GM18520 (cell line): ENCODE measurements at regions not wholly inside any gene's neighbourhood (a gene's known extent, or its start where the extent isn't known, plus 50 kb on each side); places are given as distances from the start of the nearest gene placed in this dataset.

Experiments
- ATAC-seq: cut with Tn5 transposase; IDR thresholded peaks from one replicate; pipeline ENCODE4 v1.9.1; 2021; ENCODE audit not compliant: unreplicated experiment

DNA sequence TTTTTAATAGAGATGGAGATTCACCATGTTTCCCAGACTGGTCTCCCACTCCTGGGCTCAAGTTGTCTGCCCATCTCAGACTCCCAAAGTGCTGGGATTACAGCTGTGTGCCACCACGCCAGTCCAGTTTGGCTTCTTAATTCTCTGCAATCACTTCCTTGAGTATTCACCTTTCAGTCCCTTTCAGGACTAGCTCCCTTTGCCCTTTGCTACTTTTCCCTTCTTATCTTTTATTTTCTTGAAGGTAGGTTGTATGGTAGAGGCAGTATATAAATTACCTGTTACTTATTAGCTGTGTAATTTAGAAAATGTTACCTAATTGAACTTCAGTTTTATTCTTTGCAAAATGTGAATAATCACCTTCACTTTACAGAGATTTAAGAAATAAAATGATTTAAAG is 285.8 kb downstream of the FGF9 start:
- no peak for ATAC-seq

GRCh38 chr13:21957833-21958232 is 287.0 kb downstream of the FGF9 start:
- no peak for ATAC-seq

- no peak for ATAC-seq
These were observed 289.2 kb downstream of the FGF9 start for GRCh38 chr13:21960108-21960507.

GRCh38 chr13:21964686-21965085 is 293.8 kb downstream of the FGF9 start:
- ATAC-seq, result no peak

DNA sequence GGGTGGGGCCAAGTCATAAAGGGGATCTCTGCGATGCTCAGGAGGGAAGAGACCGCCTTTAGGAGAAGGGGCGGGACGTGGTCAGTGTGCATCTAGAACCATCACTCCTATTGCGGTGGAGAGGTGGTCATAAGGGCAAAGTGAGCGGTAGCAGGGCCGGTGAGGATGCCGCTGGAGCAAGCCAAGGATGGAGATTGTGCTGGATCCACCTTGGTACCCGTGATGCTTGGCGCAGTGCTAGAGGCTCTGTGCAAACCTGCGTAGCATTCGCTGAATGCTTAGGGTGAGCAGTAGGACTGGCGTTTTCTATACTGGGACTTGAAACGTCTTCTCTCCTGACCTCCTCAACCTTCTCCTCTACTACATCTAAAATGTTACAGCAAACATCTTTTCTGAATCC is 294.2 kb downstream of the FGF9 start:
- no peak for ATAC-seq

- ATAC-seq, result no peak
These were observed 295.1 kb downstream of the FGF9 start for GRCh38 chr13:21966014-21966413.

GRCh38 chr13:21967871-21968270 is 297.0 kb downstream of the FGF9 start:
- no peak for ATAC-seq

DNA sequence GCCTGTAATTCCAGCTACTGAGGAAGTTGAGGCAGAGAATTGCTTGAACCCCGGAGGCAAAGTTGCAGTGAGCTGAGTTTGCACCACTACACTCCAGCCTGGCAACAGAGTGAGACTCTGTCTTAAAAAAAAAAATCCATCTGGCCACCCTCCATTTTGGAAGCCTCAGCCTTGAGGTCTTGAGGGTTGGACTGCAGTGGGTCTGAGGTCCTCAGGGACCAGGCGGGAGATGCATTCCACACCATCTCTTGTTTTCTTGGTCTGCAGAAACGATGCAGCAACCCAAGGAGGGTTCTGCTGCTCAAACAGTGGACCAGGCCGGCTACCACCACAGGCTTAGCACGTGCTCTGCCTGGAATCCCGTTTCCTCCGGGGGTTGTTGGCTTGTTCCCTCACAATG is 299.3 kb downstream of the FGF9 start:
- no peak for ATAC-seq

DNA sequence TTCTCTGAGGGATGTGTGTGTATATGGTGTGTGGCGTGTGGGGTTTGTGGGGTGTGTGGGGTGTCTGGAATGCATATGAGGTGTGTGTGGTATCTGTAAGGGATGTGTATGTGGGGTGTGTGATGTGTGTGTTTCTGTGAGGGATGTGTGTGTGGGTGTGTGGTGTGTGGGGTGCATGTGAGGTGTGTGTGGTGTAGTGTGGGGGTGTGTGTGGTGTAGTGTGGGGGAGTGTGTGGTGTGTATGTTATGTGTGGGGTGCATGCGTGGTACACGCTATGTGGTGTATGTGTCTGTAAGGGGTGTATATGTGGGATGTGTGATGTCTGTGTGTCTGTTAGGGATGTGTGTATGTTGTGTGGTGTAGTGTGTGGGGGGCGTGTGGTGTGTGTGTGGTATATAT is 300.0 kb downstream of the FGF9 start:
- no peak for ATAC-seq

DNA sequence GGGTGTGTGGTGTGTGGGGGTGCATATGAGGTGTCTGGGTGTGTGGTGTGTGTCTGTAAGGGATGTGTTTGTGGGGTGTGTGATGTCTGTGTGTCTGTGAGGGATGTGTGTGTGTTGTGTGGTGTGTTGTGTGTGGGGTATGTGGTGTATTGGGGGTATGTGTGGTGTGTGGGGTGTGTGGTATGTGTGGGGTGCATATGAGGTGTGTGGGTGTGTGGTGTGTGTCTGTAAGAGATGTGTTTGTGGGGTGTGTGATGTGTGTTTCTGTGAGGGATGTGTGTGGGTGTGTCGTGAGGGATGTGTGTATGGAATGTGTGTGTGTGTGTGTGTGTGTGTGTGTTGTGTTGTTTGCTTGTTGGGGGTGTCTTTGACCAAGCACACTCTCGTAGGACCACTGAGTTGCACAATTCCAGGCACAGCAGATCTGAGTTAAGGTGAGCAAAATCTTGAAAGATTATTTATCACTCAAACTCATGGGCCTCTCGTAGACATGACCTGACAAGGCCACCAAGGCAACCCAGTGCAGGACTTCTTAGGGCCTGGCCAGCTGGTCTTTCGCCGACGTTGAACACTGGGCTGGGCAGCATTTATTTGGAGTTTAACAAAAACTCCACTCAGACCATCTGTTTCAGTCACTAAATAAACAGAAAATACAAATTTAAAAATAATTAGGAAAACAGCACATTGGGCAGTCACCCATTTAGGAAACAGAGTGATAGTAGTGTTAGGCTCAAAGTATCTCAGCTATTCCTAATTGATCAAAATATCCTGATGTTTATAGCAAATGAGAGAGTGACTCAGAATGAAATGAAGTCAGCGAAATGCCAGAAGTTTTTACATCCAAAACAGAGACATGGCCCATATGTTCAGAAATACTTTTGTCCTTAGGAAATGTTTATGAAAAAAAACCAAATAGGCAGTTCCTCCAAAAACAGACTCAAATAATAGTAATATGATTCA is 301.1 kb downstream of the FGF9 start:
- ATAC-seq, result no peak

DNA sequence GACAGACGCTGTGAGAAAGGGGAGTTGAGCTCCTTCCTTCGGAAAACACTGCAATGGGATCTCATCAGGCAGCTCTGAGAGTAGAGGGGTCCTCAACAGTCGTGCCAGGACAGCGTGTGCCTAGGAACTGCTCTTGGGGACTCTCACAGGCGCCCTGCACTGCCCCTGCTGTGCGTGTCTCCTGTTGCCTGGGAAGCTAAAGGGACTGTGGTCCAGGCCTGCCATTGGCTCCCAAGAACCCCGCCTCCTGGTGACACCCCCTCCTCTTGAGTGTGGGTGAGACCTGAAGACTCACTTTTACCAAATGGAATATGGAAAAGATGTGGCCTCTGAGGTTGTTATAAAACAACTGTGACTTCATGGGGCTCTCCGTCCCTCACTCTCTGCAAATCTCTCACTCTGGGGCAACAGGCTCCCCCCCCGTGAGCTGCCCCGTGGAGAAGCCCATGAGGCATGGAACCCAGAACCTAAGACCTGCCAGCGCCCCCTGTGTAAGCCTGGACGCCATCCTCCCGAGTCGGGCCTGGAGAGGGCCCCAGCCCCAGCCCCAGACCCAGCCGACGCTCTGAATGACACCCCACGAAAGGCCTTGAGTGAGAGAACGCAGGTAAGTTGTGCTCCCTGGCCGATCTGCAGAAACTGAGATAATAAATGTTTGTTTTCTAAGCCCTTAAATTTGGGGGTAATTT is 302.7 kb downstream of the FGF9 start:
- no peak for ATAC-seq

- no peak for ATAC-seq
These were observed 303.9 kb downstream of the FGF9 start for GRCh38 chr13:21974741-21975140.

GRCh38 chr13:21976159-21976558 is 305.3 kb downstream of the FGF9 start:
- no peak for ATAC-seq

- no peak for ATAC-seq
These were observed 308.4 kb downstream of the FGF9 start for GRCh38 chr13:21979161-21979806.

GRCh38 chr13:21980049-21980448 is 309.2 kb downstream of the FGF9 start:
- ATAC-seq, result no peak

DNA sequence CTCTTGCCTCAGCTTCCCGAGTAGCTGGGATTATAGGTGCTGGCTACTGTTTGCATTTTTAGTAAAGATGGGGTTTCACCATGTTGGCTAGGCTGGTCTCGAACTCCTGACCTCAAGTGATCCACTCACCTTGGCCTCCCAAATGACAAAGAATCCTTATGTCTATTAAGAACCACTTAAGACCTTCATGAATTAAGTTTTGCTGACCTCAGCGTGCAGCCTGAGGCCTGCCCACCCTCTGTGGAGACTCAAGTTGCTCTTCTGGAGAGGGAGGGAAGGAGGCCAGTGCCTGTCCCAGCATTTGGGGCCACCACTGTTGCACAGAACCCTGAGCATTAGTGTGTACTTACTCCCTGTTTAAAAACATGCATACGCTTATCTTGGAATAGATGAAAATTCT is 313.3 kb downstream of the FGF9 start:
- no peak for ATAC-seq

DNA sequence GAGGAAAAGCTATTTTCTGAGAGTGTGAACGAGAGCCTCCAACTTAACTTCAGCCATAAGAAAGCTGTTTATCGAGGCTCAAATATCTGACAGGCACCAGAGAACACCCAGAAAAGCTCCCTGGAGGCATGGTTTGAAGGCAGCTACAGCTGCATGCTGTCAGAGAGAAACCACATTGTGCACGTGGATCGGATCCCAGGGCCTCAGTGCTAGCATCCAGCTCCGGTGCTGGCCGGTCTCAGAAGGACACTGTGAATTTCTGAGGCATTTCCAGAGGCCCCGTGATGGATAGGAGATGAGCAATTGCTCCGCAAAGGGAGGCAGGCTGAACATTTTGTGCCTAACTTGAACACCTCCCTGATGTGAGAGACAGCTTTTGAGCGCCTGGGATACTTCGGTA is 315.7 kb downstream of the FGF9 start:
- ATAC-seq, result no peak

DNA sequence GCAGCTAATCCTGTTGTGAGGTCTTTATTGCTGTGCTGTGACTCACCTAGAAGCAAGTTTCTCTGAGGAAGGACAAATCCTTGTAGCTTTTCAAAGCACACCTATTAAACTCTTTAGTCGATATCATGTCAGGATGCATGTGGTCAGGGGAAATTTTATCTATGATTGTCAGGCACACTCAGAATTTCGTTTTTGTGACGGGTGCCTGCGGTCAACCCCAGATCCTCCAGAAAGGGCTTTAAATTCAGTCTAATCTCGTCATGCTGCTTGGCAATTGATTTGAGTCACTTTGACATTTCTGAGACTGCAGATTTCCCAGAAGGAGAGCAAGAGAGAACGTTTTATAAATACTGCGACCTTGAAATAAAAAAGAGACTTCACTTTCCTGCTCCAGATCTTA is 316.9 kb downstream of the FGF9 start:
- ATAC-seq, result no peak

DNA sequence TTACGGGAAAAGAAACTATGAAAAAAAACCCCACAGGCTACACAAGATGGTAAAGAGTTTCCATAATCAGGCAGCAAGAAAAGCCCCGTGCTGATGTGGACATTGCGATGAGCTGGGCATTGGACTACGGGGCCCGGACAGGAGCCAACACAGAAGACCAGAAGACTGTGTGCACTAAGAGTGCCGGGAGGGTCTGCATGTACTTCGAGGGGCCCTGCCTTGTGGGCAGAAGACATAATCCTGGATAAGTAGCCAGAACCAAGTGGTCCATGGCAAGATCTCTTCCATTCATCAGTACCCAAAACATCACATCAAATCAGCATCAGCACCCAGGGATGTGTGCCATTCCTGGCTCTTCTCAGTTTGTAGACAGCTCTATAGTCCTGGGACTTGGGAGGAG is 317.8 kb downstream of the FGF9 start:
- ATAC-seq, result no peak

GRCh38 chr13:21996049-21996448 is 325.2 kb downstream of the FGF9 start:
- ATAC-seq, result no peak

DNA sequence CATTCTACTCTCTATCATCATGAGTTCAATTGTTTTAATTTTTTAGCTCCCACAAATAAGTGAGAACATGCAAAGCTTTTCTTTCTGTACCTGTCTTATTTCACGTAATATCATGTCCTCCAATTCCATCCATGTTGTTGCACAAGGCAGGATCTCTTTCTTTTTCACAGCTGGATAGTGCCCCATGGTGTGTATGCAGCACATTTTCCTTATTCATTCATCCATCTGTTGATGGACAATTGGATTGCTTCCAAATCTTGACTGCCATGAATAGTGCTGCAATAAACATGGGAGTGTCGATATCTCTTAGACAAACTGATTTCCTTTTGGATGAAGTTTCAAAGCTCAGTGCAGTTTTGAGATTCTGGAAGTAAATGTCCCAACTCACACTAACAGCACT is 326.9 kb downstream of the FGF9 start:
- no peak for ATAC-seq
